ENCODE measurements at regions not wholly inside any gene's neighbourhood (a gene's known extent, or its start where the extent isn't known, plus 50 kb on each side); places are given as distances from the start of the nearest gene placed in this dataset.
A peak's percentile ranks its signal among the peaks of the same experiment; 100 is the strongest.

- H3K4me2 ChIP-seq = peak overlapping the region; percentile 82
- no peak for DNase-seq (ENCODE audit: low spot score)
Observed at GRCh38 chr1:244968471-244968871, 104.1 kb upstream of the HNRNPU start.

GRCh38 chr1:244967159-244967558, 102.8 kb upstream of the HNRNPU start:
- no peak for TF ChIP-seq CTCF (IDR thresholded peaks at IDR 0.05; ENCODE audit: poor library complexity)
- TF ChIP-seq EZH2phosphoT487 (IDR thresholded peaks at IDR 0.05; ENCODE audit: low read depth, severe bottlenecking, unreplicated experiment) = no peak
- no peak for TF ChIP-seq EZH2 (IDR thresholded peaks at IDR 0.05; ENCODE audit: borderline replicate concordance)
- no peak overlapping the region for H3K27ac ChIP-seq
- H4K20me1 ChIP-seq (ENCODE audit: insufficient read depth, poor library complexity, severe bottlenecking) = no peaks in the 10 kb centered on the region

More at GRCh38 chr1:244968471-244968871, 104.1 kb upstream of the HNRNPU start:
- WGBS (ENCODE audit: low lambda C conversion rate, missing lambda C conversion rate) = 74% methylated on average over 12 of the region's 12 CpGs
- Histone ChIP-seq H3K27me3 (no peaks in the 10 kb centered on the region), H3K4me3 (no peak overlapping the region), H2AFZ (no peak overlapping the region), H3K9me3 (ENCODE audit: low read depth) (no peaks in the 10 kb centered on the region), H3K27ac (peak overlapping the region; percentile 98), H3K36me3 (replicated peaks; ENCODE audit: insufficient read depth, low read depth) (no peaks in the 10 kb centered on the region), H3K9me2 (replicated peaks; ENCODE audit: insufficient read depth) (no peaks in the 10 kb centered on the region), H3K79me2 (peaks cover 13% of the 10 kb centered on the region), H3K4me1 (ENCODE audit: insufficient read depth) (peaks cover 36% of the 10 kb centered on the region), H4K20me1 (ENCODE audit: insufficient read depth, poor library complexity, severe bottlenecking) (no peaks in the 10 kb centered on the region)
- TF ChIP-seq EZH2phosphoT487 (IDR thresholded peaks at IDR 0.05; ENCODE audit: low read depth, severe bottlenecking, unreplicated experiment) (no peak), EZH2 (IDR thresholded peaks at IDR 0.05; ENCODE audit: borderline replicate concordance) (no peak), CTCF (IDR thresholded peaks at IDR 0.05; ENCODE audit: poor library complexity) (no peak)

GRCh38 chr1:244965185-244966030, 101.1 kb upstream of the HNRNPU start:
- no peak overlapping the region for H3K4me3 ChIP-seq
- no peaks in the 10 kb centered on the region for H3K9me3 ChIP-seq (ENCODE audit: low read depth)
- peaks cover 37% of the 10 kb centered on the region for H3K4me1 ChIP-seq (ENCODE audit: insufficient read depth)
- H3K36me3 ChIP-seq (replicated peaks; ENCODE audit: insufficient read depth, low read depth) = no peaks in the 10 kb centered on the region
- H3K79me2 ChIP-seq = no peaks in the 10 kb centered on the region
- TF ChIP-seq EZH2 (IDR thresholded peaks at IDR 0.05; ENCODE audit: borderline replicate concordance) (no peak), CTCF (IDR thresholded peaks at IDR 0.05; ENCODE audit: poor library complexity) (no peak), EZH2phosphoT487 (IDR thresholded peaks at IDR 0.05; ENCODE audit: low read depth, severe bottlenecking, unreplicated experiment) (no peak)
- no peaks in the 10 kb centered on the region for H3K9me2 ChIP-seq (replicated peaks; ENCODE audit: insufficient read depth)
- peak overlapping the region; percentile 26 for H2AFZ ChIP-seq
- H3K4me2 ChIP-seq = peak overlapping the region; percentile 64
- 56% methylated on average over 8 of the region's 8 CpGs for whole genome bisulfite sequencing (ENCODE audit: low lambda C conversion rate, missing lambda C conversion rate)
- H3K27me3 ChIP-seq = no peaks in the 10 kb centered on the region
- no peaks in the 10 kb centered on the region for H4K20me1 ChIP-seq (ENCODE audit: insufficient read depth, poor library complexity, severe bottlenecking)
- DNase-seq (ENCODE audit: low spot score) = no peak
- peak overlapping the region; percentile 92 for H3K27ac ChIP-seq

More at GRCh38 chr1:244967159-244967558, 102.8 kb upstream of the HNRNPU start:
- H3K4me1 ChIP-seq (ENCODE audit: insufficient read depth) = peaks cover 40% of the 10 kb centered on the region
- H3K27me3 ChIP-seq = no peaks in the 10 kb centered on the region
- whole genome bisulfite sequencing (ENCODE audit: low lambda C conversion rate, missing lambda C conversion rate) = 88% methylated on average over 2 of the region's 2 CpGs
- peaks cover 2% of the 10 kb centered on the region for H3K79me2 ChIP-seq
- no peaks in the 10 kb centered on the region for H3K9me2 ChIP-seq (replicated peaks; ENCODE audit: insufficient read depth)
- H2AFZ ChIP-seq = no peak overlapping the region
- no peak overlapping the region for H3K4me2 ChIP-seq
- H3K4me3 ChIP-seq = no peak overlapping the region
- H3K9me3 ChIP-seq (ENCODE audit: low read depth) = no peaks in the 10 kb centered on the region
- H3K36me3 ChIP-seq (replicated peaks; ENCODE audit: insufficient read depth, low read depth) = no peaks in the 10 kb centered on the region
- no peak for DNase-seq (ENCODE audit: low spot score)

Measured in hepatocyte (in vitro differentiated cells).